HCT116 (cell line): ENCODE measurements at regions not wholly inside any gene's neighbourhood (a gene's known extent, or its start where the extent isn't known, plus 50 kb on each side); places are given as distances from the start of the nearest gene placed in this dataset.

Experiments used
- ATAC-seq: fragments of 200-7000 bp; cut with Tn5 transposase; 2 replicates; pipeline ENCODE4 v1.9.1; 2020; ENCODE audit warnings: mild to moderate bottlenecking, moderate library complexity
- BruUV-seq: library from RNA; stranded (reverse); fragments of 400-500 nt; replicated peaks from 2 replicates; lab custom pipeline; 2021; lab: Mats Ljungman, UMichigan
- CTCF ChIA-PET: fragments of 300-600 bp; sonication (Branson Sonifier 250); formaldehyde crosslinking; loops from one replicate; lab custom pipeline; 2021; ENCODE audit warnings: antibody characterized with exemption; lab: Charles Lee
- POLR2A ChIA-PET: fragments of 300-600, 350-600 bp; sonication (Branson Sonifier 250); formaldehyde crosslinking; loops from one replicate; lab custom pipeline; 2021; ENCODE audit warnings: antibody characterized with exemption; lab: Charles Lee
- RAD21 ChIA-PET, 2 experiments: fragments of 300-600 bp; sonication (Branson Sonifier 250); formaldehyde crosslinking; loops; one replicate each; lab custom pipeline; 2023; ENCODE audit warnings: low total read pairs in 2 of 2; ENCODE audit not compliant: uncharacterized antibody in 2 of 2, unreplicated experiment in 2 of 2, low non-redundant PET in 1 of 2; lab: Charles Lee
- DNase-seq: peaks from one replicate; pipeline ENCODE4 v3.0.0-alpha.2; 2010; ENCODE audit warnings: low read depth, low spot score
- H2AFZ ChIP-seq: fragments of 200-600 bp; shearing (Covaris generic), sonication (generic); 2 replicates; pipeline ENCODE4 v1.6.1; 2017; ENCODE audit warnings: low read depth, mixed run types, mixed read lengths, antibody characterized with exemption, low read length; ENCODE audit not compliant: poor library complexity, severe bottlenecking
- H3K27ac ChIP-seq: 2 replicates; pipeline ENCODE4 v1.5.1; 2012; ENCODE audit warnings: low read depth, low read length
- H3K27me3 ChIP-seq: fragments of 200-600 bp; sonication (generic); 2 replicates; pipeline ENCODE4 v1.6.1; 2016; ENCODE audit warnings: mixed run types, low read length, mixed read lengths; ENCODE audit not compliant: insufficient read depth
- H3K36me3 ChIP-seq, 2 experiments: fragments of 200-500 bp in 1 of 2; fragments of 200-600 bp in 1 of 2; sonication (Bioruptor generic) in 1 of 2; sonication (generic) in 1 of 2; 2 replicates each; pipeline versions ENCODE4 v1.5.1 to v1.6.1; 2014 to 2016; ENCODE audit warnings: low read length in 2 of 2, inconsistent platforms in 1 of 2, mixed read lengths in 1 of 2, mixed run types in 1 of 2; ENCODE audit not compliant: insufficient read depth in 2 of 2, control insufficient read depth in 1 of 2
- H3K4me1 ChIP-seq, 2 experiments: fragments of 200-600 bp in 1 of 2; sonication (generic) in 1 of 2; 2 replicates each; pipeline versions ENCODE4 v1.5.1 to v1.6.1; 2012 to 2017; ENCODE audit warnings: low read length in 2 of 2, inconsistent platforms in 1 of 2, mild to moderate bottlenecking in 1 of 2, mixed read lengths in 1 of 2, mixed run types in 1 of 2, moderate library complexity in 1 of 2; ENCODE audit not compliant: insufficient read depth in 2 of 2, control insufficient read depth in 1 of 2
- H3K4me2 ChIP-seq: fragments of 200-600 bp; sonication (generic); 2 replicates; pipeline ENCODE4 v1.6.1; 2017; ENCODE audit warnings: mixed run types, low read length, mixed read lengths
- H3K4me3 ChIP-seq, 2 experiments: fragments of 200-600 bp in 1 of 2; sonication (generic) in 1 of 2; replicated peaks in 1 of 2; 2 replicates each; pipeline ENCODE4 v1.5.1; 2011 to 2016; ENCODE audit warnings: low read length in 2 of 2, control low read depth in 1 of 2, low read depth in 1 of 2, mild to moderate bottlenecking in 1 of 2, mixed read lengths in 1 of 2, mixed run types in 1 of 2
- H3K79me2 ChIP-seq: fragments of 200-600 bp; sonication (generic); 2 replicates; pipeline ENCODE4 v1.6.1; 2017; ENCODE audit warnings: mild to moderate bottlenecking, mixed run types, low read length, moderate library complexity, mixed read lengths; ENCODE audit not compliant: insufficient read depth
- H3K9ac ChIP-seq: fragments of 200-600 bp; sonication (generic); 2 replicates; pipeline ENCODE4 v1.6.1; 2016; ENCODE audit warnings: low read length, mixed read lengths
- H3K9me2 ChIP-seq: fragments of 200-600 bp; sonication (generic), shearing (Covaris generic); 2 replicates; pipeline ENCODE4 v1.6.1; 2017; ENCODE audit warnings: mixed run types, mild to moderate bottlenecking, moderate library complexity; ENCODE audit not compliant: insufficient read depth
- H3K9me3 ChIP-seq, 2 experiments: fragments of 200-500 bp in 1 of 2; fragments of 200-600 bp in 1 of 2; sonication (Bioruptor generic) in 1 of 2; sonication (generic) in 1 of 2; 2 replicates each; pipeline ENCODE4 v1.6.1; 2014 to 2017; ENCODE audit warnings: low read length in 2 of 2, mixed read lengths in 2 of 2, inconsistent platforms in 1 of 2, low read depth in 1 of 2, mild to moderate bottlenecking in 1 of 2, mixed run types in 1 of 2, moderate library complexity in 1 of 2; ENCODE audit not compliant: control insufficient read depth in 1 of 2, insufficient read depth in 1 of 2
- H4K20me1 ChIP-seq: fragments of 200-600 bp; sonication (generic), shearing (Covaris generic); 2 replicates; pipeline ENCODE4 v1.6.1; 2017; ENCODE audit warnings: mixed run types, mild to moderate bottlenecking, moderate library complexity; ENCODE audit not compliant: insufficient read depth
- CEBPB ChIP-seq: IDR thresholded peaks from 2 replicates; pipeline ENCODE4 v1.6.1; 2012; ENCODE audit warnings: low read depth
- EZH2phosphoT487 ChIP-seq: fragments of 200-600 bp; IDR thresholded peaks from 2 replicates; pipeline ENCODE4 v1.6.1; 2018; ENCODE audit warnings: antibody characterized with exemption, borderline replicate concordance
- JUND ChIP-seq: IDR thresholded peaks from 2 replicates; pipeline ENCODE4 v1.6.1; 2012
- POLR2A ChIP-seq: IDR thresholded peaks from 2 replicates; pipeline ENCODE4 v1.7.0; 2011; ENCODE audit warnings: borderline replicate concordance; ENCODE audit not compliant: insufficient read depth, insufficient read length; ENCODE audit errors: extremely low read depth
- RAD21 ChIP-seq: IDR thresholded peaks from 2 replicates; pipeline ENCODE4 v1.6.1; 2012; ENCODE audit warnings: low read depth, mild to moderate bottlenecking
- SIN3A ChIP-seq: IDR thresholded peaks from 2 replicates; pipeline ENCODE4 v1.6.1; 2012; ENCODE audit warnings: low read depth
- SRF ChIP-seq: IDR thresholded peaks from 2 replicates; pipeline ENCODE4 v1.6.1; 2012; ENCODE audit warnings: low read depth
- TCF7L2 ChIP-seq: IDR thresholded peaks from 2 replicates; pipeline ENCODE4 v1.7.0; 2011; ENCODE audit warnings: borderline replicate concordance, inconsistent platforms; ENCODE audit not compliant: insufficient read depth, insufficient read length; ENCODE audit errors: extremely low read depth
- ZFX ChIP-seq: fragments of 450-650 bp; IDR thresholded peaks from 2 replicates; pipeline ENCODE4 v1.6.1; 2017
- ZNF274 ChIP-seq: fragments of 200-500 bp; sonication (Bioruptor generic); IDR thresholded peaks from 2 replicates; pipeline ENCODE4 v1.6.1; 2014; ENCODE audit warnings: mild to moderate bottlenecking, low read depth, low read length, inconsistent platforms
- intact Hi-C: fragments of 100-400 bp; cut with micrococcal nuclease; formaldehyde crosslinking; loops from 2 replicates; pipeline ENCODE4 v1.10.0; 2022
- TF ChIP-seq, protein P1 (sequence below): IDR thresholded peaks from 2 replicates; pipeline ENCODE4 v1.6.1; 2012

DNA sequence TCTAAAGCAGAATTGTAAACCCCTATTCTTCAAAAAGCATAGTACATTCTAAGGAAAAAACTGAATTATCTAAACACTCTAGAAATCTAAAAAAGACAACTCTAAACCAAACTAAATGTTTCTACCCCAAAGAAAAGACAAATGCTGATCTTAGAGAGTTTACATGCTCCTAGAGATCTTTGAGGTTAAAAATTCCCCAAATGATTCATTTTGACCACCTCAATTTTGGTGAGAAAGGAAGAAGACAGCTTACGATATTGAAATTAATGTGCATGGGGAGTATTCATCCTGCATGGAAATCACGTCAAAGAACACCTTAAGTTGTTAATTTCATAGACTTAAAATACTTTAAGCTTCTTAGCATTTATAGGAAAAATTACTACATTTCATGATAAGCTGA, 377.8 kb upstream of the RUNX1 start:
- no peak for TF ChIP-seq CEBPB
- TF ChIP-seq RAD21, result no peak
- Histone ChIP-seq H3K4me3 (no peak overlapping the region), H2AFZ (no peak overlapping the region), H3K9me3 (peaks cover 0 to 4% of the 10 kb centered on the region in 2 experiments; a peak in 1 of 4 replicates), H3K4me2 (no peak overlapping the region), H3K79me2 (no peaks in the 10 kb centered on the region), H3K9me2 (no peaks in the 10 kb centered on the region), H3K9ac (no peak overlapping the region), H3K27ac (no peak overlapping the region), H3K27me3 (no peaks in the 10 kb centered on the region), H4K20me1 (no peaks in the 10 kb centered on the region), H3K4me1 (no peaks in the 10 kb centered on the region), H3K36me3 (no peaks in the 10 kb centered on the region)
- no peak for ATAC-seq
- CTCF ChIA-PET, result interaction anchor here (1.3 kb wide), 1 partner anchor 10 kb away, joined by 6 read pairs; no protein-coding TSS in a partner anchor
- RAD21 ChIA-PET, result no interaction called here
- POLR2A ChIA-PET, result no interaction called here
- intact Hi-C loops, result no loop called here
- BruUV-seq, result no TSS peak
- no peak for DNase-seq

GRCh38 chr21:35426469-35426868, 377.4 kb upstream of the RUNX1 start:
- intact Hi-C loops, result no loop called here

DNA sequence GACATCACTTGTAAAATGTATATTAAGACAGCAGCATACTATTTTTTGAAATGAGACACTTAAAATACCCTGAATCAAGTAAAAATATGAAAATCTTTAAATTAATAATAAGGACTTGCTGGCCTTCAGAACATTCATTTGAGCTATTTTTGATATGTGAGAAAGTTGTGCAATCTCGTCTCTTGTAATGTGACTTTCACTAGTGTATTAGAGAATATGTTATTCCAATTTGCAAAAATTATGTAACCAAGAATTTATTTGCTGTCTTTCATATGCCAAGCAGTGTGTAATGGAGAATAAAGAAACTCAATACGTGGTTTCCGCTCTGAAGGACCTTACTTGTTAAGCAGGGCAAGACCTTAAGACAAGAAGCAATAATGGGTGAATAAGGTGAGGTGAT, 375.0 kb upstream of the RUNX1 start:
- ChIA-PET CTCF (interaction anchor here (1.0 kb wide), 1 partner anchor 416 kb away, joined by 3 read pairs; no protein-coding TSS in a partner anchor), POLR2A (no interaction called here), RAD21 (no interaction called here)
- H3K27me3 ChIP-seq, result no peaks in the 10 kb centered on the region
- H2AFZ ChIP-seq, result no peak overlapping the region
- no peaks in the 10 kb centered on the region for H3K79me2 ChIP-seq
- no peak overlapping the region for H3K4me3 ChIP-seq
- DNase-seq (no peak), ATAC-seq (no peak)
- no peaks in the 10 kb centered on the region for H3K36me3 ChIP-seq
- intact Hi-C loops, result no loop called here
- H3K9me3 ChIP-seq, result peaks cover 0 to 4% of the 10 kb centered on the region in 2 experiments; a peak in 1 of 4 replicates
- no peaks in the 10 kb centered on the region for H3K9me2 ChIP-seq
- no peak overlapping the region for H3K4me2 ChIP-seq
- BruUV-seq, result no TSS peak
- H3K9ac ChIP-seq, result no peak overlapping the region
- H3K4me1 ChIP-seq, result no peaks in the 10 kb centered on the region
- no peak overlapping the region for H3K27ac ChIP-seq
- no peaks in the 10 kb centered on the region for H4K20me1 ChIP-seq
- TF ChIP-seq JUND (no peak), POLR2A (no peak), ZNF274 (no peak), SRF (no peak), SIN3A (no peak), TCF7L2 (no peak), EZH2phosphoT487 (no peak), CEBPB (no peak), ZFX (no peak)
- TF ChIP-seq, protein P1, sequence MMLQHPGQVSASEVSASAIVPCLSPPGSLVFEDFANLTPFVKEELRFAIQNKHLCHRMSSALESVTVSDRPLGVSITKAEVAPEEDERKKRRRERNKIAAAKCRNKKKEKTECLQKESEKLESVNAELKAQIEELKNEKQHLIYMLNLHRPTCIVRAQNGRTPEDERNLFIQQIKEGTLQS, result no peak

More at GRCh38 chr21:35426469-35426868, 377.4 kb upstream of the RUNX1 start:
- ATAC-seq (no peak), DNase-seq (no peak)
- no peaks in the 10 kb centered on the region for H3K27me3 ChIP-seq
- BruUV-seq, result no TSS peak
- no peak overlapping the region for H3K9ac ChIP-seq
- CTCF ChIA-PET, result interaction anchor here (1.3 kb wide), 1 partner anchor 10 kb away, joined by 6 read pairs; no protein-coding TSS in a partner anchor
- no peak overlapping the region for H3K4me2 ChIP-seq
- TF ChIP-seq ZFX, result no peak
- H3K9me2 ChIP-seq, result no peaks in the 10 kb centered on the region
- H4K20me1 ChIP-seq, result no peaks in the 10 kb centered on the region
- RAD21 ChIA-PET, result no interaction called here
- POLR2A ChIA-PET, result no interaction called here
- no peak overlapping the region for H3K4me3 ChIP-seq
- no peaks in the 10 kb centered on the region for H3K79me2 ChIP-seq
- H3K36me3 ChIP-seq, result no peaks in the 10 kb centered on the region
- no peaks in the 10 kb centered on the region for H3K4me1 ChIP-seq
- peaks cover 0 to 4% of the 10 kb centered on the region in 2 experiments; a peak in 1 of 4 replicates for H3K9me3 ChIP-seq
- H3K27ac ChIP-seq, result no peak overlapping the region
- H2AFZ ChIP-seq, result no peak overlapping the region
